ENCODE measurements at regions not wholly inside any gene's neighbourhood (a gene's known extent, or its start where the extent isn't known, plus 50 kb on each side); places are given as distances from the start of the nearest gene placed in this dataset.

GRCh38 chr4:62292911-62293310 is 1092.8 kb downstream of the ADGRL3 start:
- no peak for TF ChIP-seq USF2 (IDR thresholded peaks at IDR 0.05; ENCODE audit: borderline replicate concordance, low read depth, low read length)
- TF ChIP-seq POLR2AphosphoS5 (IDR thresholded peaks at IDR 0.05; ENCODE audit: low read length): no peak
- no peak for TF ChIP-seq GABPA (IDR thresholded peaks at IDR 0.05; ENCODE audit: low read depth)
- no peak for TF ChIP-seq TBL1XR1 (IDR thresholded peaks at IDR 0.05; ENCODE audit: low read depth, low read length)
- TF ChIP-seq TARDBP (IDR thresholded peaks at IDR 0.05; ENCODE audit: borderline replicate concordance): no peak
- TF ChIP-seq, protein P1, sequence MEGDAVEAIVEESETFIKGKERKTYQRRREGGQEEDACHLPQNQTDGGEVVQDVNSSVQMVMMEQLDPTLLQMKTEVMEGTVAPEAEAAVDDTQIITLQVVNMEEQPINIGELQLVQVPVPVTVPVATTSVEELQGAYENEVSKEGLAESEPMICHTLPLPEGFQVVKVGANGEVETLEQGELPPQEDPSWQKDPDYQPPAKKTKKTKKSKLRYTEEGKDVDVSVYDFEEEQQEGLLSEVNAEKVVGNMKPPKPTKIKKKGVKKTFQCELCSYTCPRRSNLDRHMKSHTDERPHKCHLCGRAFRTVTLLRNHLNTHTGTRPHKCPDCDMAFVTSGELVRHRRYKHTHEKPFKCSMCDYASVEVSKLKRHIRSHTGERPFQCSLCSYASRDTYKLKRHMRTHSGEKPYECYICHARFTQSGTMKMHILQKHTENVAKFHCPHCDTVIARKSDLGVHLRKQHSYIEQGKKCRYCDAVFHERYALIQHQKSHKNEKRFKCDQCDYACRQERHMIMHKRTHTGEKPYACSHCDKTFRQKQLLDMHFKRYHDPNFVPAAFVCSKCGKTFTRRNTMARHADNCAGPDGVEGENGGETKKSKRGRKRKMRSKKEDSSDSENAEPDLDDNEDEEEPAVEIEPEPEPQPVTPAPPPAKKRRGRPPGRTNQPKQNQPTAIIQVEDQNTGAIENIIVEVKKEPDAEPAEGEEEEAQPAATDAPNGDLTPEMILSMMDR (IDR thresholded peaks at IDR 0.05 in 2 of 3, conservative IDR thresholded peaks at IDR 0.05 in 1 of 3; ENCODE audit: control insufficient read depth in 2 of 3, extremely low read depth in 1 of 3, insufficient read depth in 1 of 3, low read depth in 3 of 3, low read length in 3 of 3): no peak
- TF ChIP-seq MTA3 (IDR thresholded peaks at IDR 0.05; ENCODE audit: borderline replicate concordance, low read length): no peak

All from GM12878 (cell line).